ENCODE measurements at regions not wholly inside any gene's neighbourhood (a gene's known extent, or its start where the extent isn't known, plus 50 kb on each side); places are given as distances from the start of the nearest gene placed in this dataset.

DNA sequence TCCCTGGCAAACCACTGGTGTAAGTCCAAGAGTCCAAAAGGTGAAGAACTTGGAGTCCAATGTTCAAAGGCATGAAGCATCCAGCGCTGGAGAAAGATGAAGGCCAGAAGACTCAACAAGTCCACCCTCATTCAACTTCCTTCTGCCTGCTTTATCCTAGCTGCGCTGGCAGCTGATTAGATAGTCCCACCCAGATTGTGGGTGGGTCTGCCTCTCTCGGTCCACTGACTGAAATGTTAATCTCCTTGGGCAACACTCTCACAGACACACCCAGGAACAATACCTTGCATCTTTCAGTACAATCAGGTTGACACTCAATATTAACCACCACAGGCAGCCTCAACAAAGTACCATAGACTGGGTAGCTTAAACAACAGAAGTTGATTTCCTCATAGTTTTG lies 245.9 kb upstream of the IGF1R start:
- CTCF ChIA-PET: no interaction called here
- POLR2A ChIA-PET: no interaction called here

GRCh38 chr15:98403169-98403568 lies 245.2 kb upstream of the IGF1R start:
- ChIA-PET POLR2A (no interaction called here), CTCF (no interaction called here)

DNA sequence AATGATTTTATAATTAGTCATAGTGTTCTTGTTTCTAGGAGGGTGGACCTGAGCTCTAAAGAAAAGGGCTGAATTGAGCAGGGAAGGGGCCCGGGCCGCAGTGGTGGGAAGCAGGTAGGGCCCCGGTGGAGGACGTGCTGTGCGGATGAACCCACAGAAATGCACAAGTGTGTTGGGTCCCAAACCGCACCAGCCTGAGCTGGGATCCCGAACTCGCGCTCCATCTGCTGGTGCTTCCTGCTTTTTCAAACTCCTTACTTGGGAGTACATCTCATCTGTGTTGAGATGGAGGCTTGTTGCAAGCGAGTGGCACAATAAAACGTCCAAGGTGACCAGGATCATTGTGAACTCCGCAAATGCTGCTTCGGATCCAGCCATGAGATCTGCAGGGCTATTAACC lies 244.8 kb upstream of the IGF1R start:
- ChIA-PET POLR2A (no interaction called here), CTCF (no interaction called here)

- ChIA-PET POLR2A (no interaction called here), CTCF (no interaction called here)
Measured at GRCh38 chr15:98405013-98405412, 243.3 kb upstream of the IGF1R start.

DNA sequence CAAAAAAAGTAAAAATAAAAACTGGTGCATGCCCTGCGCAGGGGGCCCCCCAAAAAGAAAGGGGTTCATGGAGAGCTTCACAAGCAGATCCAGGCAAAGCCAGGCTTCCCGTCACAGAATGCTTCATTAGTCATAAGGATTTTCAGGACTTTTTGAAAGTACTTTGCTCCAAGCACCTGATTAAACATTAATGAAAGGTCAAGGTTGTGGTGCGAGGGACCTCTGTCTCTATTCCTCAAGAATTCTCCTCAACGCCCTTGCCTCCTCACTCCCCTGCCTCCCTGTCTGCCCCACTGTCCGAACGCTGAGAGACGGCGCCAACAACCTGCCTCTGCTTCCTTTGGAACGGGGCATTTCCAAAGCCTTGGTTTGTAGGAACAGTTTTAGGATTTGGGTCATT lies 240.1 kb upstream of the IGF1R start:
- POLR2A ChIA-PET: no interaction called here
- CTCF ChIA-PET: no interaction called here

DNA sequence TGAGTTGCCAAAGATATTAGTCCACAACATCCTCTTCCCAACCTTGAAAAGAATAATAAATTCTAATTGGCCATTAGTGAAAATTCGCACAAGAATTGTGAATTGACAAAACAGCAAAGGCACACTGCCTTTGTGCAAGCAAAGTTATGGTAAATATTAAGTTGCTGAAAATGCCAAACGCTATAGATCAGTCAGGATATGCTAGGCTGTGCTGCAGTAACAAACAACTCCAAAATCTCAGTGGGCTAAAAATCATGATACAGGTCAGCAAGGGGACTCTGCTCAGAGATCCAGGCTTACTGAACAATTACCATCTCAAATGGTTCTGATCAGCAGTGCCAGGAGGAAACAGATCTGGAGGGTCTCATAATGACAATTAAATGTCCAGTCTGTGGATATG lies 238.0 kb upstream of the IGF1R start:
- POLR2A ChIA-PET: no interaction called here
- CTCF ChIA-PET: no interaction called here

DNA sequence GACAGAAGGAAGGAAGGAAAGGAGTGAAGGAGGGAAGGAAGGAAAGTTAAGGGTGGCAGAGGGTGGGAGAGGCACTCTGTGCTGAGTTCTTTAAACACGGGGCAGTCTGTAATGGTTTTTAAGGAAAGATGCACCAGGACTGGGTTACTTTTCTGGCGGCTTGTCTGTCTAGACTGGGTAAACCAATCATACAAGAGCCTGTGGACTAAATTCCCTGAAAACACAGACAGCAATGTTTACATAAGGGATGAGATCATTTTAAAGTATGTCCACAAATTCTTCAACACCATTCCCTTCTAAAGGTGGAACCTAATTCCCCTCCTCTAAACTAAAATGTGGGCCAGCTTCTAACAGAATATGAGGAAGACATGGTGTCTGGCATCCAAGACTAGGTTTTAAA lies 235.5 kb upstream of the IGF1R start:
- ChIA-PET POLR2A (no interaction called here), CTCF (no interaction called here)

GRCh38 chr15:98413933-98414546 lies 234.3 kb upstream of the IGF1R start:
- CTCF ChIA-PET: no interaction called here

GRCh38 chr15:98416222-98416855 lies 232.0 kb upstream of the IGF1R start:
- POLR2A ChIA-PET: no interaction called here
- CTCF ChIA-PET: interaction anchor here (0.6 to 0.7 kb wide), 2 partner anchors 12 to 1451 kb away, joined by 3 read pairs; no protein-coding TSS in a partner anchor

More at GRCh38 chr15:98413933-98414546, 234.3 kb upstream of the IGF1R start:
- POLR2A ChIA-PET: no interaction called here

DNA sequence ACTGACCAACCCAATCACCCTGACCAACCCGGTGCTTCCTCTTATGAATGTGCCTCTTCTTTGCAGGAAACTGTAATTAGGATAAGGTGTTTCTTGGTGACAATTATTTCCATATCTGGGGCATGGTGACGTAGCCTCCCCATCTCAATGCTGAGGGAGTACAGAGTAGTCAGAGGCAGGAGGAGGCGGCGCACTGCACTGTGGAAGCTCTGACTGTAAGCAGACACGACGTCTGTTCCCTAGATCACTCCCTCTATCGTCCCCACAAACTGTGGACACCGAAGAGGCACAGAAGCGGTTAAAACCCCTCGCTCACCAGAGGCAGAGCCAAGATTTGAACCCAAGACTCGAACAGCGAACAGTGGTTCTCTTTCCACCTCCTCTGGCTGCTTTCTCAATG lies 231.0 kb upstream of the IGF1R start:
- CTCF ChIA-PET: no interaction called here
- POLR2A ChIA-PET: no interaction called here

GRCh38 chr15:98418122-98418521 lies 230.2 kb upstream of the IGF1R start:
- ChIA-PET CTCF (no interaction called here), POLR2A (no interaction called here)

DNA sequence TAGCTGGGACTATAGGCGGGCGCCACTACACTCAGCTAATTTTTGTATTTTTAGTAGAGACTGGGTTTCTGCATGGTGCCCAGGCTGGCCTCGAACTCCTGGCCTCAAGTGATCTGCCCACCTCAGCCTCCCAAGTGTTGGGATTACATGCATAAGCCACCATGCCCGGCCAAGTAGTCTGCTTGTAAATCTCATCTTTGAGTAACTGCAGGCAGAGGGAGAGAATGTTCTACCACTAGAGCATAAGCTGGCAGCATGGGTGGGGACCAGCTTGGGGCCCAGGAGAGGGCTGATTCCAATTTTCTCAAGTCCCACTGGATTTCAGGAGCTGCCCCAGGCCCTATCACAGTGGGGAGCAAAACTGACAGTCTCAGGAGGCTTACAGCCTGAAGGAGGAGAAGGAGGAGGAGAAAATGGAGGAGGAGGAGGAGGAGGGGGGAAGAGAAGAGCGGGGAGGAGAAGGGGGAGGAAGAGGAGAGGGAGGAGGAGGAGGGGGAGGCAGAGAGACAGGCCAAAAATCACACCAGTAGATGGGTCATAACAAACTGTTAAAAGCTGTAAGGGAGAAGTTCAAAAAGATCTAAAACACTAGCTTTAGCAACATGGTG lies 229.1 kb upstream of the IGF1R start:
- CTCF ChIA-PET: interaction anchor here (0.7 kb wide), 1 partner anchor 276 kb away, joined by 3 read pairs; no protein-coding TSS in a partner anchor

GRCh38 chr15:98420837-98421236 lies 227.5 kb upstream of the IGF1R start:
- CTCF ChIA-PET: interaction anchor here (0.7 to 1.2 kb wide), 2 partner anchors 10 to 109 kb away, joined by 3 to 6 read pairs; no protein-coding TSS in a partner anchor
- POLR2A ChIA-PET: no interaction called here

More for the DNA sequence above, 229.1 kb upstream of the IGF1R start:
- POLR2A ChIA-PET: no interaction called here

DNA sequence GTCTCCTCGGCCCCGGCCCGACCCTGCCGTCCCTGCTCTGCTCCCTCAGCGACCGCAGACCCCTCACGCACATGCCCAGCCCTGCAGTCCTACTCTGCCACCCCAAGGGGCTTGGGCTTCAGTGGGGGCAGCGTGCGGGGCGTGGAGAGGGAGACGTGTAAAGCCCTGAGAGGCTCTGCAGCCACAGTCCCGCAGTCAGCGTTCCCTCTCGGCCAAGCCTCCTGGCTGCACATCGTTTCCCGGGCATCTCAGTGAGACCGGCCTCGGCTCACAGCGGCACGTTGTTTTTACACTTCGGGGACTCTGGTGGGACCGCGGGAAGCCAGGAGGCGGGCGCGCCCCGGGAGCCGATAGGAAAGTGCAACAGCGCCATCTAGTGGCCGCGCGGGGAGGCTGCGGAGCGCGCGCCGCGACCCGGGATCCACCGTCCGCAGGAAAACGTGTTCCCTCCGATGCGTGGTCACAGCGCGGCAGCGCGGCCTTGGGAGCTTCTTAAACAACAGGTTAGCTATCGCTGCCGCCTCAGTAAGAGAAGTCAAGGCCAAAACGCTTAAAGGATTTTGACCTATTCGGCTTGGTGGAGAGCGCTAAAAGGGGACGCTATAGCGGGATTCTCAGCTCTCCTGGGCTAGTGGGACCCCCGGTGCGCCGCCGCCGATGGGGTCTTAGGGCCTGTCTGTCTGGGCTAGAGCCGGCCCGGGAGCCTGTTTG lies 226.8 kb upstream of the IGF1R start:
- CTCF ChIA-PET: interaction anchor here (0.6 to 1.4 kb wide), 4 partner anchors 9 to 323 kb away, joined by 3 to 9 read pairs (median 4); no protein-coding TSS in a partner anchor
- POLR2A ChIA-PET: no interaction called here

- POLR2A ChIA-PET: no interaction called here
- CTCF ChIA-PET: interaction anchor here (0.6 to 1.4 kb wide), 4 partner anchors 8 to 323 kb away, joined by 3 to 9 read pairs (median 4); no protein-coding TSS in a partner anchor
Measured at GRCh38 chr15:98422130-98422478, 226.2 kb upstream of the IGF1R start.

- CTCF ChIA-PET: no interaction called here
- POLR2A ChIA-PET: no interaction called here
Measured at GRCh38 chr15:98425173-98425572, 223.2 kb upstream of the IGF1R start.

DNA sequence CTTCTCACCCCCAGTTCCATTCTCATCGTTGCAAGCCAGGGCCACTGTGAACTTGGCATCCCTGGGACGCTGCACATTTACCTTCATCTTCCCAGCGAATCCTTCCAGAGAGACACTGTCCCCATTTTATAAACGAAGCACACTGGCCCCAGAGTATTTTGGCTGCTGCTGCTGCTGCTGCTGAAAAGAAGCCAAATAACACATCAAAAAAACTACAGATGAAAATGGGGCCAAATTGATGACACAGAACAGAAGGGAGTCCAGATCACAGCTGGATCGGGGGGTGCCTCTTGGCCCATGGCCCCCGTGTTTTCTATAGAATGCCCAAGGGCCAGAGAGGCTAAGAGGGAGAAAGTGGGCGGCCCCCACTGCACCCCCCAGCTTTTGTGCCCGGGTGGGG lies 221.0 kb upstream of the IGF1R start:
- ChIA-PET POLR2A (no interaction called here), CTCF (no interaction called here)

- ChIA-PET POLR2A (no interaction called here), CTCF (interaction anchor here (0.6 to 2.6 kb wide), 3 partner anchors 12 to 117 kb away, joined by 3 to 9 read pairs (median 4); no protein-coding TSS in a partner anchor)
Measured at GRCh38 chr15:98428253-98428989, 219.9 kb upstream of the IGF1R start.

GRCh38 chr15:98431171-98431570 lies 217.2 kb upstream of the IGF1R start:
- CTCF ChIA-PET: no interaction called here
- POLR2A ChIA-PET: no interaction called here

DNA sequence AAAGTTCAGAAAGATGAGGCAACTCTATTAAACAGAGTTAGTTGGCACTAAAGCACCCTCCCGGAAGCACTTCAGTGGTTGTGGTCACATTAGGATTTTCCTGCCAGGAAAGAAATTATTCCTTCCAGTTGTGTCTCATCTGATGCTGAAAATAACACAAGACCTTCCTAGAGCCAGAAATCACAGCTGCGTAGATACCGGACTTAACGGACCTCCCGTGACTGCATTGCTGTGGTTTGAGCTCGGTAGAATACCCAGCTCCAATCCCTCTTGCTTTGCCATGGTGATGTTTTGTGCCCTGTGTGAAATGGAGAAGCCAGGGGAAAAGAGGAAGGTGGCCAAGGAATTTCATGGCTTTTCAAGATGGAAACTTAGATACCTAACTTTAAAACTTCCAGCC lies 215.0 kb upstream of the IGF1R start:
- ChIA-PET CTCF (no interaction called here), POLR2A (no interaction called here)

Data from activated CD8-positive, alpha-beta memory T cell treated with anti-CD3 and anti-CD28 coated beads for 36 hours (primary cell).